ENCODE measurements at regions not wholly inside any gene's neighbourhood (a gene's known extent, or its start where the extent isn't known, plus 50 kb on each side); places are given as distances from the start of the nearest gene placed in this dataset.

DNA sequence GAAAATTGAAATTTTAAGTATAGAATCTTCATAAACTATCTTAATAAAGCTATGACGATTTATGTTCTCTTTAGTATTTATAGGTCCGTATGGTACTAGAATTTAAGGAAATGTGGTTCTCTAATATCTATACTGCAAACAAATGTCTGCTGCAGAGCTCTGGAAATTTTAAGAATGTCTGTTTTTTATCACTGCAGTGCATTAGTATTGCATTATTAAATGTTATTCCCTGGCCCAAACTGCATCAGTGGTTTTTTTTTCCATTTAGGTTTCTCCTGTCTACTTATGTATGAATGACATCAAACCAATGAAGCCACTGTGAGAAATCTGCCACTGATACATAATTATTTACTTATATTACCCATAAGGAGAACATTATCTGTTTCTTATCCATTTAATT, 211.4 kb upstream of the CD180 start:
- no peak for DNase-seq (ENCODE audit: low spot score)
- H3K27ac ChIP-seq (ENCODE audit: low read depth in 1 of 2, low read length in 2 of 2): no peak overlapping the region
- H3K27me3 ChIP-seq (ENCODE audit: control insufficient read depth in 4 of 4, insufficient read depth in 4 of 4, low read length in 3 of 4): no peaks in the 10 kb centered on the region
- no peaks in the 10 kb centered on the region for H3K9me3 ChIP-seq (ENCODE audit: control insufficient read depth in 4 of 4, low read length in 3 of 4)
- 65% methylated on average over 2 of the region's 2 CpGs for WGBS
- no peak overlapping the region for H3K9ac ChIP-seq (ENCODE audit: low read depth in 1 of 2, low read length in 2 of 2)
- TF ChIP-seq FOXA1 (IDR thresholded peaks at IDR 0.05) (no peak), HNF4A (conservative IDR thresholded peaks at IDR 0.05) (no peak), HNF4G (IDR thresholded peaks at IDR 0.05) (no peak), GABPA (IDR thresholded peaks at IDR 0.05 in 1 of 2, conservative IDR thresholded peaks at IDR 0.05 in 1 of 2) (no peak), TAF1 (conservative IDR thresholded peaks at IDR 0.05) (no peak), EGR1 (IDR thresholded peaks at IDR 0.05; ENCODE audit: low read depth in 2 of 2) (no peak), NR2F2 (IDR thresholded peaks at IDR 0.05) (no peak), JUND (IDR thresholded peaks at IDR 0.05) (no peak)
- TF ChIP-seq, protein P1, sequence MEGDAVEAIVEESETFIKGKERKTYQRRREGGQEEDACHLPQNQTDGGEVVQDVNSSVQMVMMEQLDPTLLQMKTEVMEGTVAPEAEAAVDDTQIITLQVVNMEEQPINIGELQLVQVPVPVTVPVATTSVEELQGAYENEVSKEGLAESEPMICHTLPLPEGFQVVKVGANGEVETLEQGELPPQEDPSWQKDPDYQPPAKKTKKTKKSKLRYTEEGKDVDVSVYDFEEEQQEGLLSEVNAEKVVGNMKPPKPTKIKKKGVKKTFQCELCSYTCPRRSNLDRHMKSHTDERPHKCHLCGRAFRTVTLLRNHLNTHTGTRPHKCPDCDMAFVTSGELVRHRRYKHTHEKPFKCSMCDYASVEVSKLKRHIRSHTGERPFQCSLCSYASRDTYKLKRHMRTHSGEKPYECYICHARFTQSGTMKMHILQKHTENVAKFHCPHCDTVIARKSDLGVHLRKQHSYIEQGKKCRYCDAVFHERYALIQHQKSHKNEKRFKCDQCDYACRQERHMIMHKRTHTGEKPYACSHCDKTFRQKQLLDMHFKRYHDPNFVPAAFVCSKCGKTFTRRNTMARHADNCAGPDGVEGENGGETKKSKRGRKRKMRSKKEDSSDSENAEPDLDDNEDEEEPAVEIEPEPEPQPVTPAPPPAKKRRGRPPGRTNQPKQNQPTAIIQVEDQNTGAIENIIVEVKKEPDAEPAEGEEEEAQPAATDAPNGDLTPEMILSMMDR (IDR thresholded peaks at IDR 0.05; ENCODE audit: low read depth, low read length, missing input control): no peak
- TF ChIP-seq, protein P2, sequence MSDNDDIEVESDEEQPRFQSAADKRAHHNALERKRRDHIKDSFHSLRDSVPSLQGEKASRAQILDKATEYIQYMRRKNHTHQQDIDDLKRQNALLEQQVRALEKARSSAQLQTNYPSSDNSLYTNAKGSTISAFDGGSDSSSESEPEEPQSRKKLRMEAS (IDR thresholded peaks at IDR 0.05): no peak
- H3K4me3 ChIP-seq (ENCODE audit: low read depth in 1 of 3, low read length in 3 of 3): no peak overlapping the region
- H3K36me3 ChIP-seq (ENCODE audit: control insufficient read depth in 4 of 4, insufficient read depth in 3 of 4, low read depth in 1 of 4, low read length in 3 of 4): no peaks in the 10 kb centered on the region
- no peaks in the 10 kb centered on the region for H3K4me1 ChIP-seq (ENCODE audit: control insufficient read depth in 4 of 4, insufficient read depth in 4 of 4, low read length in 3 of 4)

DNA sequence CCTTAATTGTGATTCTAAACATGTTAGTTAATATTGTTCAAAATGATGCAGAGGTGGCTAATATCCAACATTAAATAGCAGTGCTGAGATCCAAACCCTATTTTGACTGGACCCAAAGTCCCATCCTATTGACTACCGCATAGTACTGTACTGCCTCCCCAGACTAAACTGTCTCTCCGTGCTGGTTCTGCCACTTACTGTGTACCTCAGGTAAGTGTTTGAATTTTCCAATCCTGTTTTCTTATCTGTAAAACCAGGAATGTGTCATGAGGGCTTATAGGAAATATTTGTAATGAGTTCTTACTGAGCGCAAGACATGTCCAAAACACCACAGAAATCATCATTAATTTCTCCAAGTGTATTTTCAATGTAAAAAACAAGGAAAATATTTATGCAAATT, 209.2 kb upstream of the CD180 start:
- H3K9ac ChIP-seq (ENCODE audit: low read depth in 1 of 2, low read length in 2 of 2): no peak overlapping the region
- no peaks in the 10 kb centered on the region for H3K27me3 ChIP-seq (ENCODE audit: control insufficient read depth in 4 of 4, insufficient read depth in 4 of 4, low read length in 3 of 4)
- no peaks in the 10 kb centered on the region for H3K36me3 ChIP-seq (ENCODE audit: control insufficient read depth in 4 of 4, insufficient read depth in 3 of 4, low read depth in 1 of 4, low read length in 3 of 4)
- no peak for TF ChIP-seq TAF1 (conservative IDR thresholded peaks at IDR 0.05)
- TF ChIP-seq, protein P2 (IDR thresholded peaks at IDR 0.05): no peak
- no peak for TF ChIP-seq NR2F2 (IDR thresholded peaks at IDR 0.05)
- no peak for TF ChIP-seq GABPA (IDR thresholded peaks at IDR 0.05 in 1 of 2, conservative IDR thresholded peaks at IDR 0.05 in 1 of 2)
- TF ChIP-seq FOXA1 (IDR thresholded peaks at IDR 0.05): no peak
- no peak for TF ChIP-seq HNF4A (conservative IDR thresholded peaks at IDR 0.05)
- TF ChIP-seq FOXA2 (IDR thresholded peaks at IDR 0.05): no peak
- no peak for TF ChIP-seq RXRA (IDR thresholded peaks at IDR 0.05)
- TF ChIP-seq, protein P3, sequence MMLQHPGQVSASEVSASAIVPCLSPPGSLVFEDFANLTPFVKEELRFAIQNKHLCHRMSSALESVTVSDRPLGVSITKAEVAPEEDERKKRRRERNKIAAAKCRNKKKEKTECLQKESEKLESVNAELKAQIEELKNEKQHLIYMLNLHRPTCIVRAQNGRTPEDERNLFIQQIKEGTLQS (IDR thresholded peaks at IDR 0.05): no peak
- TF ChIP-seq EGR1 (IDR thresholded peaks at IDR 0.05; ENCODE audit: low read depth in 2 of 2): no peak
- TF ChIP-seq, protein P1 (IDR thresholded peaks at IDR 0.05; ENCODE audit: low read depth, low read length, missing input control): no peak
- TF ChIP-seq, protein P4, sequence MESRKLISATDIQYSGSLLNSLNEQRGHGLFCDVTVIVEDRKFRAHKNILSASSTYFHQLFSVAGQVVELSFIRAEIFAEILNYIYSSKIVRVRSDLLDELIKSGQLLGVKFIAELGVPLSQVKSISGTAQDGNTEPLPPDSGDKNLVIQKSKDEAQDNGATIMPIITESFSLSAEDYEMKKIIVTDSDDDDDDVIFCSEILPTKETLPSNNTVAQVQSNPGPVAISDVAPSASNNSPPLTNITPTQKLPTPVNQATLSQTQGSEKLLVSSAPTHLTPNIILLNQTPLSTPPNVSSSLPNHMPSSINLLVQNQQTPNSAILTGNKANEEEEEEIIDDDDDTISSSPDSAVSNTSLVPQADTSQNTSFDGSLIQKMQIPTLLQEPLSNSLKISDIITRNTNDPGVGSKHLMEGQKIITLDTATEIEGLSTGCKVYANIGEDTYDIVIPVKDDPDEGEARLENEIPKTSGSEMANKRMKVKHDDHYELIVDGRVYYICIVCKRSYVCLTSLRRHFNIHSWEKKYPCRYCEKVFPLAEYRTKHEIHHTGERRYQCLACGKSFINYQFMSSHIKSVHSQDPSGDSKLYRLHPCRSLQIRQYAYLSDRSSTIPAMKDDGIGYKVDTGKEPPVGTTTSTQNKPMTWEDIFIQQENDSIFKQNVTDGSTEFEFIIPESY (IDR thresholded peaks at IDR 0.05): no peak
- TF ChIP-seq, protein P5, sequence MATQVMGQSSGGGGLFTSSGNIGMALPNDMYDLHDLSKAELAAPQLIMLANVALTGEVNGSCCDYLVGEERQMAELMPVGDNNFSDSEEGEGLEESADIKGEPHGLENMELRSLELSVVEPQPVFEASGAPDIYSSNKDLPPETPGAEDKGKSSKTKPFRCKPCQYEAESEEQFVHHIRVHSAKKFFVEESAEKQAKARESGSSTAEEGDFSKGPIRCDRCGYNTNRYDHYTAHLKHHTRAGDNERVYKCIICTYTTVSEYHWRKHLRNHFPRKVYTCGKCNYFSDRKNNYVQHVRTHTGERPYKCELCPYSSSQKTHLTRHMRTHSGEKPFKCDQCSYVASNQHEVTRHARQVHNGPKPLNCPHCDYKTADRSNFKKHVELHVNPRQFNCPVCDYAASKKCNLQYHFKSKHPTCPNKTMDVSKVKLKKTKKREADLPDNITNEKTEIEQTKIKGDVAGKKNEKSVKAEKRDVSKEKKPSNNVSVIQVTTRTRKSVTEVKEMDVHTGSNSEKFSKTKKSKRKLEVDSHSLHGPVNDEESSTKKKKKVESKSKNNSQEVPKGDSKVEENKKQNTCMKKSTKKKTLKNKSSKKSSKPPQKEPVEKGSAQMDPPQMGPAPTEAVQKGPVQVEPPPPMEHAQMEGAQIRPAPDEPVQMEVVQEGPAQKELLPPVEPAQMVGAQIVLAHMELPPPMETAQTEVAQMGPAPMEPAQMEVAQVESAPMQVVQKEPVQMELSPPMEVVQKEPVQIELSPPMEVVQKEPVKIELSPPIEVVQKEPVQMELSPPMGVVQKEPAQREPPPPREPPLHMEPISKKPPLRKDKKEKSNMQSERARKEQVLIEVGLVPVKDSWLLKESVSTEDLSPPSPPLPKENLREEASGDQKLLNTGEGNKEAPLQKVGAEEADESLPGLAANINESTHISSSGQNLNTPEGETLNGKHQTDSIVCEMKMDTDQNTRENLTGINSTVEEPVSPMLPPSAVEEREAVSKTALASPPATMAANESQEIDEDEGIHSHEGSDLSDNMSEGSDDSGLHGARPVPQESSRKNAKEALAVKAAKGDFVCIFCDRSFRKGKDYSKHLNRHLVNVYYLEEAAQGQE (IDR thresholded peaks at IDR 0.05): no peak
- no peak for TF ChIP-seq JUND (IDR thresholded peaks at IDR 0.05)
- TF ChIP-seq HNF4G (IDR thresholded peaks at IDR 0.05): no peak
- TF ChIP-seq RAD21 (IDR thresholded peaks at IDR 0.05): no peak
- TF ChIP-seq SP1 (IDR thresholded peaks at IDR 0.05): no peak
- TF ChIP-seq YY1 (IDR thresholded peaks at IDR 0.05): no peak
- no peaks in the 10 kb centered on the region for H3K4me1 ChIP-seq (ENCODE audit: control insufficient read depth in 4 of 4, insufficient read depth in 4 of 4, low read length in 3 of 4)
- 87% methylated on average over 3 of the region's 3 CpGs for WGBS
- H3K4me3 ChIP-seq (ENCODE audit: low read depth in 1 of 3, low read length in 3 of 3): no peak overlapping the region
- H3K27ac ChIP-seq (ENCODE audit: low read depth in 1 of 2, low read length in 2 of 2): no peak overlapping the region
- no peaks in the 10 kb centered on the region for H3K9me3 ChIP-seq (ENCODE audit: control insufficient read depth in 4 of 4, low read length in 3 of 4)
- no peak for DNase-seq (ENCODE audit: low spot score)

Measured in liver (tissue), 8 donors.